ENCODE measurements at regions not wholly inside any gene's neighbourhood (a gene's known extent, or its start where the extent isn't known, plus 50 kb on each side); places are given as distances from the start of the nearest gene placed in this dataset.

DNA sequence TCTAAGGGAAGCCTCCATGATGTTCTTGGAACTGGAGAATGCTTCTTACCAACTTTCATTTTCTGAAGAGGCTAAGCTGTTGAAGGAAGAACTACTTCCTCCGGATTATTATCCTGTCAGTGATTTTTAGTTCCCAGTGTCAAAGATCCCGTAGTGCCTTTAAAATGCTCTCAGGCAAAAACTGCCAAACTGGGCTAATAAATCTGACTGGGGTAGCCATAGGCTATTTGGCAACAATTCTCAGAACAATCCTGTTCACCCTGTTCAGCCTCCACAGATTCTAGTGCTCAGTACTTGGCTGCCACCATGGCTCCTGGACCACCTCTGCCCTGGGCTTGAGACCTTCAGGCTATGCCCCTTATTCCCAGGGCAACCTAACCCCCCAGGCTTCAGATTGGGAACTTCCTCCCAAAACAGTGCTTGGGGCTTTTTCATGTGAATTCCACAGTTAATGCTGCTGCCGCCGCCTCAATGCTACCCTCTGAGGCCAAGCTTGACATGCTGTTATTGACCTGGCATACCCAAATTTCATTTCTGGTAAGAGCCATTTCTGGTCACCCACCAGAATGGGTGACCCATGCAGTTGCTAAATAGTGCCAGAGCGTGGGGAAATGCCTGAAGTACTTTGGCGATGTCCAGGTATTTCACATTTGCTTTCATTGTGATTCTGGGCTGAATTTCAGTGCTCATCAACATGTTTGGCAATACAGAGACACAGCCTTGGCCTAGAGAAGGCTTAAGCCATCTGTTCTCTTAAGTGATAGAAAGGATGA is 110.0 kb upstream of the ARHGAP5 start:
- Histone ChIP-seq H3K9me3 (ENCODE audit: low read depth, low read length) (no peaks in the 10 kb centered on the region), H3K27ac (ENCODE audit: low read depth, low read length) (no peak overlapping the region), H3K27me3 (ENCODE audit: insufficient read depth, low read length) (no peaks in the 10 kb centered on the region), H4K20me1 (ENCODE audit: insufficient read depth, low read length) (no peaks in the 10 kb centered on the region), H2AFZ (ENCODE audit: low read length) (no peak overlapping the region), H3K36me3 (ENCODE audit: insufficient read depth, low read length) (no peaks in the 10 kb centered on the region), H3K4me3 (ENCODE audit: insufficient read depth, low read length) (no peak overlapping the region), H3K4me2 (ENCODE audit: insufficient read depth, low read length) (no peak overlapping the region), H3K79me2 (ENCODE audit: insufficient read depth, low read length) (no peaks in the 10 kb centered on the region), H3K4me1 (ENCODE audit: insufficient read depth, low read length) (peaks cover 11% of the 10 kb centered on the region)
- TF ChIP-seq, protein P1, sequence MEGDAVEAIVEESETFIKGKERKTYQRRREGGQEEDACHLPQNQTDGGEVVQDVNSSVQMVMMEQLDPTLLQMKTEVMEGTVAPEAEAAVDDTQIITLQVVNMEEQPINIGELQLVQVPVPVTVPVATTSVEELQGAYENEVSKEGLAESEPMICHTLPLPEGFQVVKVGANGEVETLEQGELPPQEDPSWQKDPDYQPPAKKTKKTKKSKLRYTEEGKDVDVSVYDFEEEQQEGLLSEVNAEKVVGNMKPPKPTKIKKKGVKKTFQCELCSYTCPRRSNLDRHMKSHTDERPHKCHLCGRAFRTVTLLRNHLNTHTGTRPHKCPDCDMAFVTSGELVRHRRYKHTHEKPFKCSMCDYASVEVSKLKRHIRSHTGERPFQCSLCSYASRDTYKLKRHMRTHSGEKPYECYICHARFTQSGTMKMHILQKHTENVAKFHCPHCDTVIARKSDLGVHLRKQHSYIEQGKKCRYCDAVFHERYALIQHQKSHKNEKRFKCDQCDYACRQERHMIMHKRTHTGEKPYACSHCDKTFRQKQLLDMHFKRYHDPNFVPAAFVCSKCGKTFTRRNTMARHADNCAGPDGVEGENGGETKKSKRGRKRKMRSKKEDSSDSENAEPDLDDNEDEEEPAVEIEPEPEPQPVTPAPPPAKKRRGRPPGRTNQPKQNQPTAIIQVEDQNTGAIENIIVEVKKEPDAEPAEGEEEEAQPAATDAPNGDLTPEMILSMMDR (IDR thresholded peaks at IDR 0.05; ENCODE audit: extremely low read depth, low read depth, low read length): no peak
- no peak for DNase-seq (ENCODE audit: insufficient read length, low spot score, missing footprints)

GRCh38 chr14:31967669-31967975 is 109.5 kb upstream of the ARHGAP5 start:
- H4K20me1 ChIP-seq (ENCODE audit: insufficient read depth, low read length): no peaks in the 10 kb centered on the region

GRCh38 chr14:31968107-31968810 is 108.8 kb upstream of the ARHGAP5 start:
- DNase-seq (ENCODE audit: insufficient read length, low spot score, missing footprints): no peak

More at GRCh38 chr14:31967669-31967975, 109.5 kb upstream of the ARHGAP5 start:
- H3K4me1 ChIP-seq (ENCODE audit: insufficient read depth, low read length): peaks cover 11% of the 10 kb centered on the region
- TF ChIP-seq, protein P1 (IDR thresholded peaks at IDR 0.05; ENCODE audit: extremely low read depth, low read depth, low read length): no peak
- no peak overlapping the region for H3K4me2 ChIP-seq (ENCODE audit: insufficient read depth, low read length)
- no peak overlapping the region for H2AFZ ChIP-seq (ENCODE audit: low read length)
- no peaks in the 10 kb centered on the region for H3K36me3 ChIP-seq (ENCODE audit: insufficient read depth, low read length)
- H3K9me3 ChIP-seq (ENCODE audit: low read depth, low read length): no peaks in the 10 kb centered on the region
- no peaks in the 10 kb centered on the region for H3K79me2 ChIP-seq (ENCODE audit: insufficient read depth, low read length)
- H3K27ac ChIP-seq (ENCODE audit: low read depth, low read length): no peak overlapping the region
- DNase-seq (ENCODE audit: insufficient read length, low spot score, missing footprints): no peak
- H3K4me3 ChIP-seq (ENCODE audit: insufficient read depth, low read length): no peak overlapping the region
- H3K27me3 ChIP-seq (ENCODE audit: insufficient read depth, low read length): no peaks in the 10 kb centered on the region

More at GRCh38 chr14:31968107-31968810, 108.8 kb upstream of the ARHGAP5 start:
- Histone ChIP-seq H3K79me2 (ENCODE audit: insufficient read depth, low read length) (no peaks in the 10 kb centered on the region), H3K27ac (ENCODE audit: low read depth, low read length) (no peak overlapping the region), H3K4me2 (ENCODE audit: insufficient read depth, low read length) (no peak overlapping the region), H2AFZ (ENCODE audit: low read length) (no peak overlapping the region), H3K4me3 (ENCODE audit: insufficient read depth, low read length) (no peak overlapping the region), H4K20me1 (ENCODE audit: insufficient read depth, low read length) (no peaks in the 10 kb centered on the region), H3K36me3 (ENCODE audit: insufficient read depth, low read length) (no peaks in the 10 kb centered on the region), H3K9me3 (ENCODE audit: low read depth, low read length) (no peaks in the 10 kb centered on the region), H3K27me3 (ENCODE audit: insufficient read depth, low read length) (no peaks in the 10 kb centered on the region), H3K4me1 (ENCODE audit: insufficient read depth, low read length) (peaks cover 11% of the 10 kb centered on the region)
- TF ChIP-seq, protein P1 (IDR thresholded peaks at IDR 0.05; ENCODE audit: extremely low read depth, low read depth, low read length): no peak
